Esophagus muscularis mucosa (tissue), 4 donors: ENCODE measurements at regions not wholly inside any gene's neighbourhood (a gene's known extent, or its start where the extent isn't known, plus 50 kb on each side); places are given as distances from the start of the nearest gene placed in this dataset.

Experiments used
- EP300 ChIP-seq: sonication (generic); formaldehyde crosslinking; IDR thresholded peaks from one replicate; pipeline ENCODE4 v1.6.1; 2017; ENCODE audit warnings: antibody characterized with exemption
- POLR2A ChIP-seq: fragments of 450-650 bp; IDR thresholded peaks from one replicate; pipeline ENCODE4 v1.6.1; 2017; ENCODE audit warnings: antibody characterized with exemption, moderate library complexity, mild to moderate bottlenecking, low read depth
- POLR2AphosphoS5 ChIP-seq, 2 donors: sonication (generic); formaldehyde crosslinking; IDR thresholded peaks; one replicate each; pipeline ENCODE4 v1.6.1; 2017; ENCODE audit warnings: antibody characterized with exemption in 2 of 2
- TF ChIP-seq, protein P1 (sequence below), 3 experiments: fragments of 200-600 bp in 2 of 3; fragments of 450-650 bp in 1 of 3; sonication (generic) in 2 of 3; IDR thresholded peaks; one replicate each; pipeline ENCODE4 v1.5.1; 2017 to 2019; ENCODE audit warnings: antibody characterized with exemption in 3 of 3, mild to moderate bottlenecking in 2 of 3, moderate library complexity in 1 of 3

DNA sequence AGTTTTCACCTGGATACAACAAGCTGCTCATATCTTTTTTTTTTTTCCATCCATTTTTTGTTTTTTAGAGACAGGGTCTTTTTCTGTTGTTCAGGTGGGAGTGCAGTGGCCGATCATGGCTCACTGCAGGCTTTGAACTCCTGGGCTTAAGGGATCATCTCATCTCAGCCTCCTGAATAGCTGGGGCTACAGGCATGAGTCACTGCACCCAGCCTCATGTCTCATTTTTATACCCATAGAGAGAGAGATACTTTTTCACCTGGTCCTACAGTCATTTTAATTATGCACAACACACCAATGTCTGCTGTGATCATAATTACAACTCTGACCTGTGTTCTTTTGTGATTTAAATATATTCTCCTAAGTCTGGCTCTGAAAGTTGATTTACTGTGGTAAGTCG is 84.4 kb downstream of the KIF4B start:
- TF ChIP-seq, protein P1, sequence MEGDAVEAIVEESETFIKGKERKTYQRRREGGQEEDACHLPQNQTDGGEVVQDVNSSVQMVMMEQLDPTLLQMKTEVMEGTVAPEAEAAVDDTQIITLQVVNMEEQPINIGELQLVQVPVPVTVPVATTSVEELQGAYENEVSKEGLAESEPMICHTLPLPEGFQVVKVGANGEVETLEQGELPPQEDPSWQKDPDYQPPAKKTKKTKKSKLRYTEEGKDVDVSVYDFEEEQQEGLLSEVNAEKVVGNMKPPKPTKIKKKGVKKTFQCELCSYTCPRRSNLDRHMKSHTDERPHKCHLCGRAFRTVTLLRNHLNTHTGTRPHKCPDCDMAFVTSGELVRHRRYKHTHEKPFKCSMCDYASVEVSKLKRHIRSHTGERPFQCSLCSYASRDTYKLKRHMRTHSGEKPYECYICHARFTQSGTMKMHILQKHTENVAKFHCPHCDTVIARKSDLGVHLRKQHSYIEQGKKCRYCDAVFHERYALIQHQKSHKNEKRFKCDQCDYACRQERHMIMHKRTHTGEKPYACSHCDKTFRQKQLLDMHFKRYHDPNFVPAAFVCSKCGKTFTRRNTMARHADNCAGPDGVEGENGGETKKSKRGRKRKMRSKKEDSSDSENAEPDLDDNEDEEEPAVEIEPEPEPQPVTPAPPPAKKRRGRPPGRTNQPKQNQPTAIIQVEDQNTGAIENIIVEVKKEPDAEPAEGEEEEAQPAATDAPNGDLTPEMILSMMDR (IDR thresholded peaks at IDR 0.05) = no peak
- TF ChIP-seq POLR2AphosphoS5 (IDR thresholded peaks at IDR 0.05) (no peak), POLR2A (no peak), EP300 (no peak)
